Activated B cell treated with CpG ODN at 0.5 μM for 24 hours (primary cell): ENCODE measurements at regions not wholly inside any gene's neighbourhood (a gene's known extent, or its start where the extent isn't known, plus 50 kb on each side); places are given as distances from the start of the nearest gene placed in this dataset.
"Not testable (repeated sequence)": the region's sequence is repeated elsewhere in the genome, so short reads cannot be mapped to it uniquely, and the experiment has no call there.

Source experiments
- ATAC-seq: fragments of 200-7000 bp; cut with Tn5 transposase; one replicate; pipeline ENCODE4 v1.10.0; 2021; ENCODE audit warnings: low read depth, mild to moderate bottlenecking, moderate library complexity
- CTCF ChIA-PET: fragments of 350-600 bp; sonication (Branson Sonifier 250); formaldehyde crosslinking; loops from one replicate; lab custom pipeline; 2021; ENCODE audit warnings: antibody characterized with exemption; lab: Charles Lee
- POLR2A ChIA-PET: fragments of 350-600 bp; sonication (Branson Sonifier 250); formaldehyde crosslinking; loops from one replicate; lab custom pipeline; 2021; ENCODE audit warnings: antibody characterized with exemption; lab: Charles Lee
- DNase-seq: peaks from one replicate; pipeline ENCODE4 v3.0.0; 2022
- H3K27ac Mint-ChIP-seq: one replicate; pipeline ENCODE4 v1.8.0; 2020; ENCODE audit warnings: mixed read lengths
- H3K27me3 Mint-ChIP-seq: one replicate; pipeline ENCODE4 v1.8.0; 2021; ENCODE audit warnings: mixed read lengths
- H3K36me3 Mint-ChIP-seq: one replicate; pipeline ENCODE4 v1.8.0; 2021; ENCODE audit warnings: low read depth, mixed read lengths
- H3K4me1 Mint-ChIP-seq: one replicate; pipeline ENCODE4 v1.8.0; 2021; ENCODE audit warnings: mixed read lengths
- H3K4me3 Mint-ChIP-seq: one replicate; pipeline ENCODE4 v1.8.0; 2020; ENCODE audit warnings: mild to moderate bottlenecking, mixed read lengths
- H3K9me3 Mint-ChIP-seq: one replicate; pipeline ENCODE4 v1.8.0; 2020; ENCODE audit warnings: mixed read lengths
- intact Hi-C: fragments of 100-400 bp; cut with micrococcal nuclease; formaldehyde crosslinking; loops from one replicate; pipeline ENCODE4 v1.15.1; 2024
- TF ChIP-seq, protein P1 (sequence below): fragments of 200-600 bp; IDR thresholded peaks from one replicate; pipeline ENCODE4 v1.8.0; 2022; ENCODE audit warnings: antibody characterized with exemption, mild to moderate bottlenecking

DNA sequence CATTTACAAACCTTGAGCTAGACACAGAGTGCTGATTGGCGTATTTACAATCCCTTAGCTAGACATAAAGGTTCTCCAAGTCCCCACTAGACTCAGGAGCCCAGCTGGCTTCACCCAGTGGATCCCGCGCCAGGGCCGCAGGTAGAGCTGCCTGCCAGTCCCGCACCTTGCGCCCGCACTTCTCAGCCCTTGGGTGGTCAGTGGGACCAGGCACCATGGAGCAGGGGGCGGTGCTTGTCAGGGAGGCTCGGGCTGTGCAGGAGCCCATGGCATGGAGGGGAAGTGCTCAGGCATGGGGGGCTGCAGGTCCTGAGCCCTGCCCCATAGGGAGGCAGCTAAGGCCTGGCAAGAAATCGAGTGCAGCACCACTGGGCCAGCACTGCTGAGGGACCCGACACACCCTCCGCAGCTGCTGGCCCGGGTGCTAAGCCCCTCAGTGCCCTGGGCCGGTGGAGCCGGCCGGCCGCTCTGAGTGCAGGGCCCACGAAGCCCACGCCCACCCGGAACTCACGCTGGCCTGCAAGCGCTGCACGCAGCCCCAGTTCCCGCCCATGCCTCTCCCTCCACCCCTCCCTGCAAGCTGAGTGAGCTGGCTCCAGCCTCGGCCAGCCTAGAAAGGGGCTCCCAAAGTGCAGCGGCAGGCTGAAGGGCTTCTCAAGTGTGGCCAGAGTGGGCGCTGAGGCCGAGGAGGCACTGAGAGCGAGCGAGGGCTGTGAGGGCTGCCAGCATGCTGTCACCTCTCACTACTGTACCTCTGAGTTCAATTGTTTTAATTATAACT lies 1213.9 kb downstream of the OTOL1 start:
- intact Hi-C loops = no loop called here
- H3K36me3 Mint-ChIP-seq = no peaks in the 10 kb centered on the region
- no peak overlapping the region for H3K4me3 Mint-ChIP-seq
- no peaks in the 10 kb centered on the region for H3K27me3 Mint-ChIP-seq
- ChIA-PET POLR2A (no interaction called here), CTCF (no interaction called here)
- H3K27ac Mint-ChIP-seq = no peak overlapping the region
- DNase-seq (no peak), ATAC-seq (no peak)
- TF ChIP-seq, protein P1, sequence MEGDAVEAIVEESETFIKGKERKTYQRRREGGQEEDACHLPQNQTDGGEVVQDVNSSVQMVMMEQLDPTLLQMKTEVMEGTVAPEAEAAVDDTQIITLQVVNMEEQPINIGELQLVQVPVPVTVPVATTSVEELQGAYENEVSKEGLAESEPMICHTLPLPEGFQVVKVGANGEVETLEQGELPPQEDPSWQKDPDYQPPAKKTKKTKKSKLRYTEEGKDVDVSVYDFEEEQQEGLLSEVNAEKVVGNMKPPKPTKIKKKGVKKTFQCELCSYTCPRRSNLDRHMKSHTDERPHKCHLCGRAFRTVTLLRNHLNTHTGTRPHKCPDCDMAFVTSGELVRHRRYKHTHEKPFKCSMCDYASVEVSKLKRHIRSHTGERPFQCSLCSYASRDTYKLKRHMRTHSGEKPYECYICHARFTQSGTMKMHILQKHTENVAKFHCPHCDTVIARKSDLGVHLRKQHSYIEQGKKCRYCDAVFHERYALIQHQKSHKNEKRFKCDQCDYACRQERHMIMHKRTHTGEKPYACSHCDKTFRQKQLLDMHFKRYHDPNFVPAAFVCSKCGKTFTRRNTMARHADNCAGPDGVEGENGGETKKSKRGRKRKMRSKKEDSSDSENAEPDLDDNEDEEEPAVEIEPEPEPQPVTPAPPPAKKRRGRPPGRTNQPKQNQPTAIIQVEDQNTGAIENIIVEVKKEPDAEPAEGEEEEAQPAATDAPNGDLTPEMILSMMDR = no peak
- no peaks in the 10 kb centered on the region for H3K4me1 Mint-ChIP-seq
- peaks cover 2% of the 10 kb centered on the region for H3K9me3 Mint-ChIP-seq

DNA sequence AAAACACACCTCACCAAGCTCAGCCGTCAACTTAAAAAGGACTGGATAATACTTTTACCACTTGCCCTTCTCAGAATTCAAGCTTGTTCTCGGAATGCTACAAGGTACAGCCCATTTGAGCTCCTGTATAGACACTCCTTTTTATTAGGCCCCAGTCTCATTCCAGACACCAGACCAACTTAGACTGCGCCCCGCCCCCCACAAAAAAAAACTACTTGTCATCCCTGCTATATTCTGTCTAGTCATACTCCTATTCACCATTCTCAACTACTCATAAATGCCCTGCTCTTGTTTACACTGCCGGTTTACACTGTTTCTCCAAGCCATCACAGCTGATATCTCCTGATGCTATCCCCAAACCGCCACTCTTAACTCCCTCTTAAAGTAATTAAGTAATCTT lies 1220.5 kb downstream of the OTOL1 start:
- H3K27me3 Mint-ChIP-seq, H3K36me3 Mint-ChIP-seq, H3K9me3 Mint-ChIP-seq, CTCF ChIA-PET, H3K27ac Mint-ChIP-seq, ATAC-seq, DNase-seq, H3K4me3 Mint-ChIP-seq, intact Hi-C loops, POLR2A ChIA-PET, H3K4me1 Mint-ChIP-seq: not testable (repeated sequence)

DNA sequence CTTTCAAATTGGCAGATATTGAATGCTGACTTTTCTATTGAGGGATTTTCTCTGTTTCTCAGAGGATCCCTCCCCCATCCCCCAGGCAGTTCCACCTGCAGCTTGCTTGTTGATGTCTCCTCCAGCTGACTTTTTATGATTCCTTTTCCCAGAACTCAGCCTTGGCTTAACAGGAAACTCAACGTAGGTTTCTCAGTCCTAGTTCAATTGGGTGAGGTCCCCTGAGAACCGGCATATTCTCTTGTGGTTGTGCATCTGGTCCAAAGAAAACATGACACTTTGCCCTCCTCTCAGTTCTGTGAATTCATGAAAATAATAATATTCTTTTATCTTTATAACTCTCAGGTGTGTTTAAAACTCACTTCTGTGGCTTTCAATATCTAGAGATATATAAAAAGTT lies 1222.1 kb downstream of the OTOL1 start:
- H3K4me3 Mint-ChIP-seq = no peak overlapping the region
- H3K4me1 Mint-ChIP-seq = no peaks in the 10 kb centered on the region
- CTCF ChIA-PET = no interaction called here
- DNase-seq (no peak), ATAC-seq (no peak)
- POLR2A ChIA-PET = no interaction called here
- intact Hi-C loops = no loop called here
- peaks cover 3% of the 10 kb centered on the region for H3K9me3 Mint-ChIP-seq
- no peaks in the 10 kb centered on the region for H3K27me3 Mint-ChIP-seq
- no peak overlapping the region for H3K27ac Mint-ChIP-seq
- TF ChIP-seq, protein P1 = no peak
- H3K36me3 Mint-ChIP-seq = no peaks in the 10 kb centered on the region

DNA sequence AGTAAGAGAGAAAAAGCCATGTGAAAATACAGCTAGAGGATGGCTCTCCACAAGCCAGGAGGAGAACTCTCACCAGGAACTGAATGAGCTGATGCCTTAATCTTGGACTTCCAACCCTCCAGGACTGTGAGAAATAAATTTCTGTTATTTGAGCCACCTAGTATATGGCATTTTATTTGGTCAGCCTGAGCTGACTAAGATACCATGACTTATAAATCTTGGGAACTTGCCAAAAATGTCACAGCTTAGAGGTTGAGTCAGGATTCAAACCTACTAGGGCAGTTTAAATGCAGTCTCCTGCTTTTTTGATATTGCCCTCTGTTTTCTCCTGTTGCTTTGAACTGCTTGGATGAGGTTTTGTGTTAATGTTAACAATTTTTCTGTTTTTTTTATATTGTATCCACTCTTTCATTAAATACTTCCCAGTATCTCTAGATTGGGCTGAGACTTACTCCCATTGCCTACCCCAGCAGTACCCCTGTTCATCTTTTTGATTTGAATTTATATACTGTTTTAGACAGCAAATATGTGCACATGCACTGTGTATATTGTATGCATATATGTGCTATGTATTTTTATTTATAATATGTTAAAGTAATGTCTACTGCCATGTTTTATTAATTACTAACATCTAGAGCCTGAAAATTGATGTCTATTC lies 1223.2 kb downstream of the OTOL1 start:
- H3K4me3 Mint-ChIP-seq = no peak overlapping the region
- ATAC-seq (no peak), DNase-seq (no peak)
- POLR2A ChIA-PET = no interaction called here
- CTCF ChIA-PET = no interaction called here
- intact Hi-C loops = no loop called here
- no peak overlapping the region for H3K27ac Mint-ChIP-seq
- no peaks in the 10 kb centered on the region for H3K36me3 Mint-ChIP-seq
- H3K9me3 Mint-ChIP-seq = peaks cover 3% of the 10 kb centered on the region
- no peaks in the 10 kb centered on the region for H3K4me1 Mint-ChIP-seq
- TF ChIP-seq, protein P1 = no peak
- H3K27me3 Mint-ChIP-seq = no peaks in the 10 kb centered on the region

DNA sequence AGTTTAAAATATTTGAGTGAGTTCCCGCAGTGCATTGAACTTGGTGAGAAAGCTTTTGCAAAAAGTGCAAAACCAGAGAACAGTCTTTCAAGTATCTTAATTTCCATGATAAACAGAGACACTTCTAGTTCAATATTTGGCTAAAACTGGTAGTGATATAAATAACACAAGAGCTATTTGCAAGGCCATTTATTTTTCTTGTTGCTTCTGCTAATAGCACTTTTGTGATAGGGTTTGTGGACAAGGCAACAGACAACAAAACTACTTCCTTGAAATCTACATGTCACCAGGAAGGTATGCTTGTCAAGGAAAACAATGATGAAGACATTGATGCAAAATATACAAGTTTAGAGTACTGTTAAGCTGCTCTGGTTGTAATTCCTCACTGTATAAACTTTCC lies 1225.1 kb downstream of the OTOL1 start:
- H3K27ac Mint-ChIP-seq = no peak overlapping the region
- no peaks in the 10 kb centered on the region for H3K4me1 Mint-ChIP-seq
- ChIA-PET POLR2A (no interaction called here), CTCF (no interaction called here)
- H3K27me3 Mint-ChIP-seq = no peaks in the 10 kb centered on the region
- H3K9me3 Mint-ChIP-seq = peaks cover 3% of the 10 kb centered on the region
- intact Hi-C loops = no loop called here
- H3K4me3 Mint-ChIP-seq = no peak overlapping the region
- ATAC-seq (no peak), DNase-seq (no peak)
- TF ChIP-seq, protein P1 = no peak
- no peaks in the 10 kb centered on the region for H3K36me3 Mint-ChIP-seq
